Endodermal cell (in vitro differentiated cells): ENCODE measurements at regions not wholly inside any gene's neighbourhood (a gene's known extent, or its start where the extent isn't known, plus 50 kb on each side); places are given as distances from the start of the nearest gene placed in this dataset.

Experiments used
- DNase-seq: peaks from one replicate; pipeline ENCODE4 v3.0.0-alpha.2; 2017
- H3K27ac ChIP-seq: 2 replicates; pipeline ENCODE4 v1.5.1; 2013; ENCODE audit warnings: mild to moderate bottlenecking, low read depth, low read length, moderate library complexity
- H3K27me3 ChIP-seq: 2 replicates; pipeline ENCODE4 v1.6.1; 2013; ENCODE audit warnings: mild to moderate bottlenecking, low read length, moderate library complexity; ENCODE audit not compliant: insufficient read depth, control insufficient read depth, poor library complexity, severe bottlenecking
- H3K36me3 ChIP-seq: 2 replicates; pipeline ENCODE4 v1.7.0; 2013; ENCODE audit warnings: mild to moderate bottlenecking, low read length, moderate library complexity; ENCODE audit not compliant: control insufficient read depth, insufficient read depth
- H3K4me1 ChIP-seq: one replicate; pipeline ENCODE4 v1.7.0; 2013; ENCODE audit warnings: low read length; ENCODE audit not compliant: control insufficient read depth, insufficient read depth
- H3K4me3 ChIP-seq: 2 replicates; pipeline ENCODE4 v1.5.1; 2013; ENCODE audit warnings: mild to moderate bottlenecking, low read length, moderate library complexity
- H3K9ac ChIP-seq: 2 replicates; pipeline ENCODE4 v1.6.1; 2013; ENCODE audit warnings: mild to moderate bottlenecking, low read length, moderate library complexity; ENCODE audit not compliant: poor library complexity, severe bottlenecking; ENCODE audit errors: extremely low read depth
- H3K9me3 ChIP-seq: 2 replicates; pipeline ENCODE4 v1.6.1; 2013; ENCODE audit warnings: mild to moderate bottlenecking, low read length, moderate library complexity; ENCODE audit not compliant: control insufficient read depth
- H3K27ac Mint-ChIP-seq: 2 replicates; pipeline ENCODE4 v1.8.0; 2020; ENCODE audit warnings: mixed read lengths
- H3K27me3 Mint-ChIP-seq: 2 replicates; pipeline ENCODE4 v1.8.0; 2021; ENCODE audit warnings: mild to moderate bottlenecking, mixed read lengths; ENCODE audit not compliant: insufficient read depth
- H3K36me3 Mint-ChIP-seq: 2 replicates; pipeline ENCODE4 v1.8.0; 2020; ENCODE audit warnings: low read depth, mixed read lengths
- H3K4me1 Mint-ChIP-seq: 2 replicates; pipeline ENCODE4 v1.8.0; 2020; ENCODE audit warnings: mixed read lengths
- H3K4me3 Mint-ChIP-seq: 2 replicates; pipeline ENCODE4 v1.8.0; 2020; ENCODE audit warnings: mild to moderate bottlenecking, moderate library complexity, mixed read lengths
- H3K9me3 Mint-ChIP-seq: 2 replicates; pipeline ENCODE4 v1.8.0; 2020; ENCODE audit warnings: mild to moderate bottlenecking, mixed read lengths
- WGBS, 2 experiments: methylation state at CpG; one replicate each; pipeline versions ENCODE4 v1.1.5 to v1.1.7; 2013; ENCODE audit warnings: missing lambda C conversion rate in 2 of 2, mixed read lengths in 1 of 2; ENCODE audit not compliant: insufficient coverage in 1 of 2, insufficient read length in 1 of 2; 5-methylcytosine and 5-hydroxymethylcytosine counted together
- TF ChIP-seq, protein P1 (sequence below): fragments of 200-600 bp; sonication (generic); conservative IDR thresholded peaks from 2 replicates; pipeline ENCODE4 v1.5.0; 2021; ENCODE audit warnings: antibody characterized with exemption, mild to moderate bottlenecking

DNA sequence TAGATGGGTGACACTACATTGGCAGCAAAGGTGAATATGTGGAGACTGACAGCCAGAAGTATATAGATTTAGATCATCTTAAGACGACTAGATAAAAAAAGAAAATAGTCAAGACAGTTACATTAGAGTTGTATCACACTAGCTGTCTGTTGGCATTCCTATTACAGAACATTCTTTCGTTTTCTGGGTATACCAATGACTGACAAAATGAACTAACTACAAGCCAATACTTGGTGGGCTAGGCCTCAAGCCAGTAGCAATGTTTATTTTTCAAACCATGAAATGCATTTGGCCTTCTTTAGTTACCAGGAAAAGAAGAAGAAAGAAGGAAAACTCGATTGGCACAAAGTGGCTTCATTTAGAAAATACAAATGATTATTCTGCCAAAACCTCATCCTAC is 944.9 kb upstream of the ZEB2 start:
- Mint-ChIP-seq H3K27ac (no peak overlapping the region), H3K27me3 (no peaks in the 10 kb centered on the region), H3K4me3 (no peak overlapping the region), H3K36me3 (no peaks in the 10 kb centered on the region), H3K4me1 (peaks cover 9% of the 10 kb centered on the region), H3K9me3 (peaks cover 4% of the 10 kb centered on the region)
- Histone ChIP-seq H3K27ac (no peak overlapping the region), H3K9me3 (no peaks in the 10 kb centered on the region), H3K36me3 (no peaks in the 10 kb centered on the region), H3K4me3 (no peak overlapping the region), H3K4me1 (no peaks in the 10 kb centered on the region), H3K27me3 (no peaks in the 10 kb centered on the region), H3K9ac (no peak overlapping the region)
- 88 to 100% methylated on average over 3 of the region's 3 CpGs for WGBS, 2 experiments
- no peak for DNase-seq
- TF ChIP-seq, protein P1, sequence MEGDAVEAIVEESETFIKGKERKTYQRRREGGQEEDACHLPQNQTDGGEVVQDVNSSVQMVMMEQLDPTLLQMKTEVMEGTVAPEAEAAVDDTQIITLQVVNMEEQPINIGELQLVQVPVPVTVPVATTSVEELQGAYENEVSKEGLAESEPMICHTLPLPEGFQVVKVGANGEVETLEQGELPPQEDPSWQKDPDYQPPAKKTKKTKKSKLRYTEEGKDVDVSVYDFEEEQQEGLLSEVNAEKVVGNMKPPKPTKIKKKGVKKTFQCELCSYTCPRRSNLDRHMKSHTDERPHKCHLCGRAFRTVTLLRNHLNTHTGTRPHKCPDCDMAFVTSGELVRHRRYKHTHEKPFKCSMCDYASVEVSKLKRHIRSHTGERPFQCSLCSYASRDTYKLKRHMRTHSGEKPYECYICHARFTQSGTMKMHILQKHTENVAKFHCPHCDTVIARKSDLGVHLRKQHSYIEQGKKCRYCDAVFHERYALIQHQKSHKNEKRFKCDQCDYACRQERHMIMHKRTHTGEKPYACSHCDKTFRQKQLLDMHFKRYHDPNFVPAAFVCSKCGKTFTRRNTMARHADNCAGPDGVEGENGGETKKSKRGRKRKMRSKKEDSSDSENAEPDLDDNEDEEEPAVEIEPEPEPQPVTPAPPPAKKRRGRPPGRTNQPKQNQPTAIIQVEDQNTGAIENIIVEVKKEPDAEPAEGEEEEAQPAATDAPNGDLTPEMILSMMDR: no peak

DNA sequence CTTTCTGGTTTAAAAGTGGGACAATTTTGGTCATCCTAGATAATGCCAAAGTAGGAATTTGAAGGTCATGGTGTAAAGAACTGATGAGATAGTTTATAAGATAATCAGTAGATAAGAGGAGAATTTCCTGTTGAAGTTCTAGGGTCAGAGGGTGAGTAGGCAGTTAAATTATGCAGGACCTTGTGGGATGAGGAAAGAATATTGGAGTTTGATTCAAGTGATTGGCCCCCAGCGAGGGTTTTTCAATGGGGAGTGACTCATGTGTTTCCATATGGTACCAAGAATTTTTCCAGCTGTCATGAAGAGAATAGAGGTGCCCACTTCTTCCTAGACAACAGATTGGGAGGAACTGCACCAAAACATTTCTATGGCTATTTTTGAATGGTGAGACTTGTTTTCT is 940.2 kb upstream of the ZEB2 start:
- no peaks in the 10 kb centered on the region for H3K36me3 ChIP-seq
- H3K9ac ChIP-seq: no peak overlapping the region
- WGBS, 2 experiments: 80 to 100% methylated on average over 1 of the region's 1 CpG
- TF ChIP-seq, protein P1: no peak
- H3K4me3 Mint-ChIP-seq: no peak overlapping the region
- peaks cover 4% of the 10 kb centered on the region for H3K4me1 Mint-ChIP-seq
- no peak for DNase-seq
- H3K27ac Mint-ChIP-seq: no peak overlapping the region
- H3K27ac ChIP-seq: no peak overlapping the region
- H3K36me3 Mint-ChIP-seq: no peaks in the 10 kb centered on the region
- H3K27me3 Mint-ChIP-seq: no peaks in the 10 kb centered on the region
- H3K9me3 Mint-ChIP-seq: peaks cover 3% of the 10 kb centered on the region
- no peaks in the 10 kb centered on the region for H3K9me3 ChIP-seq
- no peaks in the 10 kb centered on the region for H3K4me1 ChIP-seq
- H3K4me3 ChIP-seq: no peak overlapping the region
- no peaks in the 10 kb centered on the region for H3K27me3 ChIP-seq

DNA sequence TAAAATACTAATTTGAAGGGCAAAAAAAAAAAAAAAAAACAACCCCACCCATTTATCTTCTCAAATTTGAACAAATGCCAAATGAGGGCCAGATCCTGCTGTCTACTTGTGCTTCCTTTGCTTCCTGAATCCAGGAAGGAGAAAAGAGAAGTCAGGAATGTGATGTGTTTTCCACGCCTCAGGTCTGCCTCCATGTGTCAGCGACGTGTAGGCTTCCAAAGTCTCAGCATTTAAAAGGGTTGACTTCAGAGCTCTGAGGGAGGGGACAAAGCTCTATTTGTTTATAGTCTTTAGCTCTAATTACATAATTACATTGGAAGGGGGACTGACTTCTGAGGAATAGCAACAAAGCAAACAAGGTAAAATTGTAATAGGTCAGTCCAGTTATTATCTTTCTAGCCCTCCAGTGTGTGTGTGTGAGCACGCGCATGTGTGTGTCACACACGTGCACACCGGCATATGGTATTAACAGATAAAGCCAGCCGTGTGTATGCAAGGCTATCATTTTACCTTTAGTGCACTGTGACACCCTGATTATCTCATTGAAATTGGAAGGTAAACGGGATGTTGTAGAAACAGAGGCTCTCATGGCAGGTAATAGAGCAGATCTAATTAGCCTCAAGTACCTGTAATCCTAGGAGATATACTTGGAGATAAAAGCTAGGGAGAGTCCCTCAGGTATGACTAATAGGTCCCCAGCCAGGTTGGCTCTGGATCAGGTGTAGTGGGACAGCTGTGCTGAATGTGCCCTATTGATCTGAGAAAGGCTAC is 911.4 kb upstream of the ZEB2 start:
- Histone ChIP-seq H3K27ac (no peak overlapping the region), H3K36me3 (no peaks in the 10 kb centered on the region), H3K4me1 (peaks cover 10% of the 10 kb centered on the region), H3K9me3 (no peaks in the 10 kb centered on the region), H3K9ac (no peak overlapping the region), H3K4me3 (no peak overlapping the region), H3K27me3 (no peaks in the 10 kb centered on the region)
- Mint-ChIP-seq H3K27ac (peak overlapping the region; percentile 59), H3K9me3 (no peaks in the 10 kb centered on the region), H3K36me3 (no peaks in the 10 kb centered on the region), H3K27me3 (peaks cover 8% of the 10 kb centered on the region), H3K4me3 (no peak overlapping the region), H3K4me1 (peaks cover 31% of the 10 kb centered on the region)
- WGBS, 2 experiments: 63 to 75% methylated on average over 6 to 9 of the region's 9 CpGs
- TF ChIP-seq, protein P1: peak; percentile 74
- peak; percentile 67 for DNase-seq
